Vagina (tissue), 2 donors: ENCODE measurements at regions not wholly inside any gene's neighbourhood (a gene's known extent, or its start where the extent isn't known, plus 50 kb on each side); places are given as distances from the start of the nearest gene placed in this dataset.

ENCODE experiments used
- DNase-seq, 2 donors: peaks; one replicate each; pipeline ENCODE4 v3.0.0-alpha.2; 2017; ENCODE audit errors: extremely low spot score in 2 of 2
- H3K27ac ChIP-seq: fragments of 200-600 bp; sonication (generic); one replicate; pipeline ENCODE4 v1.5.1; 2019
- H3K27me3 ChIP-seq: fragments of 200-600 bp; sonication (generic); one replicate; pipeline ENCODE4 v1.5.1; 2019
- H3K36me3 ChIP-seq, 2 donors: fragments of 200-600 bp; sonication (generic); one replicate each; pipeline ENCODE4 v1.5.1; 2017 to 2019
- H3K4me1 ChIP-seq: fragments of 200-600 bp; sonication (generic); one replicate; pipeline ENCODE4 v1.5.1; 2019
- H3K4me3 ChIP-seq, 2 donors: fragments of 200-600 bp; sonication (generic); 1 replicate in 1 of 2; 2 replicates in 1 of 2; pipeline ENCODE4 v1.5.1; 2016 to 2019
- H3K9me3 ChIP-seq: fragments of 200-600 bp; sonication (generic); one replicate; pipeline ENCODE4 v1.5.1; 2019
- CTCF ChIP-seq, 3 experiments: fragments of 450-650 bp in 2 of 3; fragments of 200-600 bp in 1 of 3; sonication (generic) in 1 of 3; IDR thresholded peaks; one replicate each; pipeline ENCODE4 v1.5.1; 2017 to 2019; ENCODE audit warnings: antibody characterized with exemption in 3 of 3, mild to moderate bottlenecking in 2 of 3, moderate library complexity in 2 of 3
- POLR2A ChIP-seq, 2 donors: fragments of 450-650 bp; IDR thresholded peaks; one replicate each; pipeline ENCODE4 v1.6.1; 2017; ENCODE audit warnings: antibody characterized with exemption in 2 of 2, mild to moderate bottlenecking in 2 of 2, moderate library complexity in 2 of 2
- POLR2AphosphoS5 ChIP-seq, 2 donors: sonication (generic); formaldehyde crosslinking; IDR thresholded peaks; one replicate each; pipeline ENCODE4 v1.9.0; 2017; ENCODE audit warnings: antibody characterized with exemption in 2 of 2, mild to moderate bottlenecking in 2 of 2, low read depth in 1 of 2; ENCODE audit not compliant: insufficient read depth in 1 of 2
- intact Hi-C: fragments of 100-400 bp; cut with DNase I; formaldehyde crosslinking; loops from one replicate; pipeline ENCODE4 v1.15.1; 2023

GRCh38 chr9:106305428-106306133, 557.4 kb upstream of the ZNF462 start:
- TF ChIP-seq POLR2AphosphoS5 (IDR thresholded peaks at IDR 0.05; ENCODE audit: insufficient read depth in 1 of 2, low read depth in 1 of 2): no peak
- no peak for TF ChIP-seq POLR2A (IDR thresholded peaks at IDR 0.05)
- TF ChIP-seq CTCF (IDR thresholded peaks at IDR 0.05): no peak
- Histone ChIP-seq H3K4me1 (no peaks in the 10 kb centered on the region), H3K36me3 (no peaks in the 10 kb centered on the region), H3K27ac (no peak overlapping the region), H3K9me3 (no peaks in the 10 kb centered on the region), H3K27me3 (no peaks in the 10 kb centered on the region), H3K4me3 (no peak overlapping the region)
- DNase-seq: no peak
- intact Hi-C loops: no loop called here

GRCh38 chr9:106307670-106308069, 555.3 kb upstream of the ZNF462 start:
- no peaks in the 10 kb centered on the region for H3K27me3 ChIP-seq
- no peaks in the 10 kb centered on the region for H3K4me1 ChIP-seq
- TF ChIP-seq POLR2AphosphoS5 (IDR thresholded peaks at IDR 0.05; ENCODE audit: insufficient read depth in 1 of 2, low read depth in 1 of 2) (no peak), POLR2A (IDR thresholded peaks at IDR 0.05) (no peak), CTCF (IDR thresholded peaks at IDR 0.05) (no peak)
- no peak overlapping the region for H3K27ac ChIP-seq
- DNase-seq: no peak
- H3K36me3 ChIP-seq: no peaks in the 10 kb centered on the region
- intact Hi-C loops: no loop called here
- no peaks in the 10 kb centered on the region for H3K9me3 ChIP-seq
- no peak overlapping the region for H3K4me3 ChIP-seq

- intact Hi-C loops: no loop called here
- H3K4me3 ChIP-seq: no peak overlapping the region
- H3K36me3 ChIP-seq: no peaks in the 10 kb centered on the region
- H3K27me3 ChIP-seq: no peaks in the 10 kb centered on the region
- DNase-seq: no peak
- no peaks in the 10 kb centered on the region for H3K4me1 ChIP-seq
- TF ChIP-seq POLR2AphosphoS5 (IDR thresholded peaks at IDR 0.05; ENCODE audit: insufficient read depth in 1 of 2, low read depth in 1 of 2) (no peak), CTCF (IDR thresholded peaks at IDR 0.05) (no peak), POLR2A (IDR thresholded peaks at IDR 0.05) (no peak)
- no peaks in the 10 kb centered on the region for H3K9me3 ChIP-seq
- no peak overlapping the region for H3K27ac ChIP-seq
Measured at GRCh38 chr9:106309925-106310324, 553.0 kb upstream of the ZNF462 start.

DNA sequence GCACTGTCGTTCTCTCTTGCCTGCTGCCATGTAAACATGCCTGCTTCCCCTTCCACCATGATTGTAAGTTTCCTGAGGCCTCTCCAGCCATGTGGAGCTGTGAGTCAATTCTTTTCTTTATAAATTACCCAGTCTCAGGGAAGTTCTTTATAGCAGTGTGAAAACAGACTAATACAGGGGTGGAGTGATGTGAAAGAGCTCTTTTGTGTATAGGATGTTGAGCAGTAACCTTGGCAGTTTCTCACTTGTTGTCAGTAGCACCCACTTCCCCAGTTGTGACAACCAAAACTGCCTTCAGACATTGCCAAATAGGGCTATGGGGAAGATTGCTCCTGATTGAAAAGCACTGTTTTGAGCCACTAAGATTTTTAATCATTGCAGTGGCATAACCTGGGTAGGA, 552.2 kb upstream of the ZNF462 start:
- no peak for DNase-seq
- no peaks in the 10 kb centered on the region for H3K4me1 ChIP-seq
- H3K4me3 ChIP-seq: no peak overlapping the region
- H3K27me3 ChIP-seq: no peaks in the 10 kb centered on the region
- H3K27ac ChIP-seq: no peak overlapping the region
- no peaks in the 10 kb centered on the region for H3K9me3 ChIP-seq
- intact Hi-C loops: no loop called here
- H3K36me3 ChIP-seq: no peaks in the 10 kb centered on the region
- TF ChIP-seq POLR2AphosphoS5 (IDR thresholded peaks at IDR 0.05; ENCODE audit: insufficient read depth in 1 of 2, low read depth in 1 of 2) (no peak), POLR2A (IDR thresholded peaks at IDR 0.05) (no peak), CTCF (IDR thresholded peaks at IDR 0.05) (no peak)

DNA sequence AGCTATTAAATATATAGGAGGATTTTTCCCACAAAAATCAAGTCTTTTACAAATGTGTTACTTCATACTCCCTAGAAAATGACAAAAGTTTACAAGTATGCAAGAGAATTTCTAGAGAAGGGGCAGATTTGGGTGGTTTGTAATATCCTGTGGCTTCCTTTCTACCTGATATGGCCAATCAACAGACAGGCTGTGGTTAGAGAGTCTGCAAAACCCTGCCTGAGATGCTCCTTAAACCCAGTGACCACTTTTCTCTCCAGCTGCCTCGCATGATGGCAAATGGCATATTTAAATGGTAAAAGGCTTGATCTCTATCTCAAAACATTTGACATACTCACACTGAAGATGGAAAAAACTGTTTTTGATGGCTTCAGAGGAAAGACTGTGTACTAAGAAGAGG, 550.1 kb upstream of the ZNF462 start:
- Histone ChIP-seq H3K4me1 (no peaks in the 10 kb centered on the region), H3K36me3 (no peaks in the 10 kb centered on the region), H3K9me3 (no peaks in the 10 kb centered on the region), H3K27me3 (no peaks in the 10 kb centered on the region), H3K27ac (no peak overlapping the region), H3K4me3 (no peak overlapping the region)
- no peak for DNase-seq
- intact Hi-C loops: no loop called here
- TF ChIP-seq POLR2AphosphoS5 (IDR thresholded peaks at IDR 0.05; ENCODE audit: insufficient read depth in 1 of 2, low read depth in 1 of 2) (no peak), CTCF (IDR thresholded peaks at IDR 0.05) (no peak), POLR2A (IDR thresholded peaks at IDR 0.05) (no peak)
